ENCODE measurements at regions not wholly inside any gene's neighbourhood (a gene's known extent, or its start where the extent isn't known, plus 50 kb on each side); places are given as distances from the start of the nearest gene placed in this dataset.

DNA sequence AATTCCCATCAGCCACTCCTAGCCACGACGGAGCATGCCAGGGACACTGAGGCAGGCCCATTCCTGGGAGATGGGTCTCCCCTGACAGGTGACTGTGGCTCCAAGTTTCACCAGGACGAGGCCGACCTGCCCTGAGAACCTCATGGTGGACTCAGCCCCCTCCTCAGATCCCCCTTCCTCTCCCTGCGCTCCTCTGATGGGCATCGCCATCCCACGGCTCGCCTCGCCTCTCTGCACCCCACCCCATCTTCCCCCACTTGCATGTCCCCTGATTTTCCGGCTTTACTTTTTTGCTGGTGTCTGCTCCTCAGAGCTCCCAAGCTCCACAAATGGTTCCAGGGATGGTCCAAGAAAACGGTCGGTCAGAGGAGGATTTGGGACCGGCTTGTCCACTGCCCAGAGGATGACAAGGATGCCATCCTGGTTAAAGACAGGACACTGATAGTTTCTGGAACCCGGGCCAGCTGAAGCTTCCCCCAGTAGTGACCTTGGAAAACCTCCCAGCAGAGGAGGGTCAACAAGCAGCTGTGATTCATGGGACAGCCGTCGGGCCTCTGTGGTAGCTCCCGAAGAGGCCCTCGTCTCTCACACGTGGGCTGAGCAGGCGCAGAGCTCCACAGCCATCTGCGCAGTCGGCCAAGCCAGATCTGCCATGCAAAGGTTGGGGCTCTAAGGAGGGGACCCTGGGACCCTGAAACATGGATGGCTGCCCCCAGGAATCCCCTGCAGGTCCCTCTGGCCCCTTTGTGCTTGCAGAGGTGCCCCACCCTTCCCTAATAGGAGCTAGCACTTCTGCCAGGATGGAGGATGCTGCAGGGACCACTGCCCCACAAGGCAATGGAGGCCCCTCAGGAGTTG, 87.8 kb upstream of the SLC66A3 start:
- no peaks in the 10 kb centered on the region for H3F3A ChIP-seq (replicated peaks; ENCODE audit: insufficient read depth)
- no peak overlapping the region for H3K4me2 ChIP-seq
- no peaks in the 10 kb centered on the region for H4K20me1 ChIP-seq (ENCODE audit: insufficient read depth)
- no peaks in the 10 kb centered on the region for H3K79me2 ChIP-seq (ENCODE audit: insufficient read depth)
- peaks cover 15% of the 10 kb centered on the region; the same call in 1 of the 2 replicates for H3K27me3 ChIP-seq (ENCODE audit: insufficient read depth)
- H3K4me1 ChIP-seq (ENCODE audit: control insufficient read depth in 1 of 2, insufficient read depth in 2 of 2, low read depth in 1 of 2, low read length in 1 of 2) = no peaks in the 10 kb centered on the region
- H3K27ac ChIP-seq (ENCODE audit: low read depth in 2 of 2, low read length in 1 of 2) = no peak overlapping the region
- CTCF ChIA-PET = interaction anchor here (1.1 kb wide), 1 partner anchor 57 kb away, joined by 5 read pairs; no protein-coding TSS in a partner anchor
- H3K9me3 ChIP-seq = no peaks in the 10 kb centered on the region
- 70% methylated on average over 22 of the region's 22 CpGs for WGBS (ENCODE audit: low lambda C conversion rate)
- H3K4me3 ChIP-seq (ENCODE audit: low read depth in 2 of 2, low read length in 1 of 2) = no peak overlapping the region
- H3K9ac ChIP-seq = no peak overlapping the region
- no peaks in the 10 kb centered on the region for H3K36me3 ChIP-seq (replicated peaks in 1 of 2; ENCODE audit: control insufficient read depth in 1 of 2, insufficient read depth in 2 of 2, low read length in 1 of 2)
- POLR2A ChIA-PET = no interaction called here
- no peak for DNase-seq
- H3K9me2 ChIP-seq = no peaks in the 10 kb centered on the region
- TF ChIP-seq, protein P1, sequence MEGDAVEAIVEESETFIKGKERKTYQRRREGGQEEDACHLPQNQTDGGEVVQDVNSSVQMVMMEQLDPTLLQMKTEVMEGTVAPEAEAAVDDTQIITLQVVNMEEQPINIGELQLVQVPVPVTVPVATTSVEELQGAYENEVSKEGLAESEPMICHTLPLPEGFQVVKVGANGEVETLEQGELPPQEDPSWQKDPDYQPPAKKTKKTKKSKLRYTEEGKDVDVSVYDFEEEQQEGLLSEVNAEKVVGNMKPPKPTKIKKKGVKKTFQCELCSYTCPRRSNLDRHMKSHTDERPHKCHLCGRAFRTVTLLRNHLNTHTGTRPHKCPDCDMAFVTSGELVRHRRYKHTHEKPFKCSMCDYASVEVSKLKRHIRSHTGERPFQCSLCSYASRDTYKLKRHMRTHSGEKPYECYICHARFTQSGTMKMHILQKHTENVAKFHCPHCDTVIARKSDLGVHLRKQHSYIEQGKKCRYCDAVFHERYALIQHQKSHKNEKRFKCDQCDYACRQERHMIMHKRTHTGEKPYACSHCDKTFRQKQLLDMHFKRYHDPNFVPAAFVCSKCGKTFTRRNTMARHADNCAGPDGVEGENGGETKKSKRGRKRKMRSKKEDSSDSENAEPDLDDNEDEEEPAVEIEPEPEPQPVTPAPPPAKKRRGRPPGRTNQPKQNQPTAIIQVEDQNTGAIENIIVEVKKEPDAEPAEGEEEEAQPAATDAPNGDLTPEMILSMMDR (IDR thresholded peaks at IDR 0.05) = no peak
- no peak for TF ChIP-seq RFX5 (IDR thresholded peaks at IDR 0.05; ENCODE audit: low read length)
- no peak for TF ChIP-seq FOSL2 (IDR thresholded peaks at IDR 0.05; ENCODE audit: borderline replicate concordance, low read depth)
- TF ChIP-seq RAD21 (IDR thresholded peaks at IDR 0.05; ENCODE audit: low read length) = no peak
- TF ChIP-seq, protein P2, sequence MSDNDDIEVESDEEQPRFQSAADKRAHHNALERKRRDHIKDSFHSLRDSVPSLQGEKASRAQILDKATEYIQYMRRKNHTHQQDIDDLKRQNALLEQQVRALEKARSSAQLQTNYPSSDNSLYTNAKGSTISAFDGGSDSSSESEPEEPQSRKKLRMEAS (IDR thresholded peaks at IDR 0.05; ENCODE audit: low read depth) = no peak
- no peak for TF ChIP-seq GATA2 (CRISPR knock-in tag; IDR thresholded peaks at IDR 0.05)
- TF ChIP-seq NFIC (IDR thresholded peaks at IDR 0.05; ENCODE audit: borderline replicate concordance) = no peak
- no peak for TF ChIP-seq POLR2AphosphoS5 (IDR thresholded peaks at IDR 0.05; ENCODE audit: low read depth, low read length)
- no peak for TF ChIP-seq TEAD4 (IDR thresholded peaks at IDR 0.05; ENCODE audit: borderline replicate concordance, insufficient read depth)
- TF ChIP-seq RXRA (IDR thresholded peaks at IDR 0.05; ENCODE audit: borderline replicate concordance, low read depth) = no peak
- TF ChIP-seq CHD2 (IDR thresholded peaks at IDR 0.05; ENCODE audit: low read length, partially characterized antibody) = no peak
- TF ChIP-seq FOXJ3 (CRISPR knock-in tag; IDR thresholded peaks at IDR 0.05) = no peak
- no peak for TF ChIP-seq MXI1 (IDR thresholded peaks at IDR 0.05; ENCODE audit: low read depth, low read length)
- TF ChIP-seq, protein P3, sequence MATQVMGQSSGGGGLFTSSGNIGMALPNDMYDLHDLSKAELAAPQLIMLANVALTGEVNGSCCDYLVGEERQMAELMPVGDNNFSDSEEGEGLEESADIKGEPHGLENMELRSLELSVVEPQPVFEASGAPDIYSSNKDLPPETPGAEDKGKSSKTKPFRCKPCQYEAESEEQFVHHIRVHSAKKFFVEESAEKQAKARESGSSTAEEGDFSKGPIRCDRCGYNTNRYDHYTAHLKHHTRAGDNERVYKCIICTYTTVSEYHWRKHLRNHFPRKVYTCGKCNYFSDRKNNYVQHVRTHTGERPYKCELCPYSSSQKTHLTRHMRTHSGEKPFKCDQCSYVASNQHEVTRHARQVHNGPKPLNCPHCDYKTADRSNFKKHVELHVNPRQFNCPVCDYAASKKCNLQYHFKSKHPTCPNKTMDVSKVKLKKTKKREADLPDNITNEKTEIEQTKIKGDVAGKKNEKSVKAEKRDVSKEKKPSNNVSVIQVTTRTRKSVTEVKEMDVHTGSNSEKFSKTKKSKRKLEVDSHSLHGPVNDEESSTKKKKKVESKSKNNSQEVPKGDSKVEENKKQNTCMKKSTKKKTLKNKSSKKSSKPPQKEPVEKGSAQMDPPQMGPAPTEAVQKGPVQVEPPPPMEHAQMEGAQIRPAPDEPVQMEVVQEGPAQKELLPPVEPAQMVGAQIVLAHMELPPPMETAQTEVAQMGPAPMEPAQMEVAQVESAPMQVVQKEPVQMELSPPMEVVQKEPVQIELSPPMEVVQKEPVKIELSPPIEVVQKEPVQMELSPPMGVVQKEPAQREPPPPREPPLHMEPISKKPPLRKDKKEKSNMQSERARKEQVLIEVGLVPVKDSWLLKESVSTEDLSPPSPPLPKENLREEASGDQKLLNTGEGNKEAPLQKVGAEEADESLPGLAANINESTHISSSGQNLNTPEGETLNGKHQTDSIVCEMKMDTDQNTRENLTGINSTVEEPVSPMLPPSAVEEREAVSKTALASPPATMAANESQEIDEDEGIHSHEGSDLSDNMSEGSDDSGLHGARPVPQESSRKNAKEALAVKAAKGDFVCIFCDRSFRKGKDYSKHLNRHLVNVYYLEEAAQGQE (IDR thresholded peaks at IDR 0.05; ENCODE audit: low read depth, low read length) = no peak
- no peak for TF ChIP-seq MEF2A (IDR thresholded peaks at IDR 0.05; ENCODE audit: borderline replicate concordance, low read depth)
- TF ChIP-seq, protein P4, sequence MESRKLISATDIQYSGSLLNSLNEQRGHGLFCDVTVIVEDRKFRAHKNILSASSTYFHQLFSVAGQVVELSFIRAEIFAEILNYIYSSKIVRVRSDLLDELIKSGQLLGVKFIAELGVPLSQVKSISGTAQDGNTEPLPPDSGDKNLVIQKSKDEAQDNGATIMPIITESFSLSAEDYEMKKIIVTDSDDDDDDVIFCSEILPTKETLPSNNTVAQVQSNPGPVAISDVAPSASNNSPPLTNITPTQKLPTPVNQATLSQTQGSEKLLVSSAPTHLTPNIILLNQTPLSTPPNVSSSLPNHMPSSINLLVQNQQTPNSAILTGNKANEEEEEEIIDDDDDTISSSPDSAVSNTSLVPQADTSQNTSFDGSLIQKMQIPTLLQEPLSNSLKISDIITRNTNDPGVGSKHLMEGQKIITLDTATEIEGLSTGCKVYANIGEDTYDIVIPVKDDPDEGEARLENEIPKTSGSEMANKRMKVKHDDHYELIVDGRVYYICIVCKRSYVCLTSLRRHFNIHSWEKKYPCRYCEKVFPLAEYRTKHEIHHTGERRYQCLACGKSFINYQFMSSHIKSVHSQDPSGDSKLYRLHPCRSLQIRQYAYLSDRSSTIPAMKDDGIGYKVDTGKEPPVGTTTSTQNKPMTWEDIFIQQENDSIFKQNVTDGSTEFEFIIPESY (IDR thresholded peaks at IDR 0.05; ENCODE audit: borderline replicate concordance, low read depth) = no peak
- no peak for TF ChIP-seq NRF1 (IDR thresholded peaks at IDR 0.05; ENCODE audit: low read depth, low read length)
- H2AFZ ChIP-seq (ENCODE audit: low read depth) = no peak overlapping the region

Measured in SK-N-SH (cell line).